Hepatocyte (in vitro differentiated cells): ENCODE measurements at regions not wholly inside any gene's neighbourhood (a gene's known extent, or its start where the extent isn't known, plus 50 kb on each side); places are given as distances from the start of the nearest gene placed in this dataset.

Experiments
- DNase-seq: peaks from one replicate; pipeline ENCODE4 v3.0.0-alpha.2; 2016; ENCODE audit warnings: low spot score
- H2AFZ ChIP-seq: fragments of 200-600 bp; sonication (generic); 2 replicates; pipeline ENCODE4 v1.6.0; 2016; ENCODE audit warnings: antibody characterized with exemption, mild to moderate bottlenecking
- H3K27ac ChIP-seq: fragments of 200-600 bp; sonication (generic); 2 replicates; pipeline ENCODE4 v1.5.1; 2016; ENCODE audit warnings: mild to moderate bottlenecking
- H3K27me3 ChIP-seq: fragments of 200-600 bp; sonication (generic); 2 replicates; pipeline ENCODE4 v1.6.1; 2016
- H3K36me3 ChIP-seq: fragments of 200-600 bp; sonication (generic); replicated peaks from 2 replicates; pipeline ENCODE4 v1.5.1; 2016; ENCODE audit warnings: low read depth; ENCODE audit not compliant: insufficient read depth
- H3K4me1 ChIP-seq: fragments of 200-600 bp; sonication (generic); 2 replicates; pipeline ENCODE4 v1.5.1; 2016; ENCODE audit warnings: mild to moderate bottlenecking, moderate library complexity; ENCODE audit not compliant: insufficient read depth
- H3K4me2 ChIP-seq: fragments of 200-600 bp; sonication (generic); 2 replicates; pipeline ENCODE4 v1.6.0; 2016
- H3K4me3 ChIP-seq: fragments of 200-600 bp; sonication (generic); 2 replicates; pipeline ENCODE4 v1.5.1; 2016; ENCODE audit warnings: mild to moderate bottlenecking
- H3K79me2 ChIP-seq: fragments of 200-600 bp; sonication (generic); 2 replicates; pipeline ENCODE4 v1.6.0; 2017; ENCODE audit warnings: mild to moderate bottlenecking
- H3K9me2 ChIP-seq: fragments of 200-600 bp; sonication (generic); replicated peaks from 2 replicates; pipeline ENCODE4 v1.6.0; 2017; ENCODE audit warnings: mild to moderate bottlenecking; ENCODE audit not compliant: insufficient read depth
- H3K9me3 ChIP-seq: fragments of 200-600 bp; sonication (generic); 2 replicates; pipeline ENCODE4 v1.5.1; 2016; ENCODE audit warnings: low read depth, mild to moderate bottlenecking
- H4K20me1 ChIP-seq: fragments of 200-600 bp; sonication (generic); 2 replicates; pipeline ENCODE4 v1.6.0; 2016; ENCODE audit warnings: mild to moderate bottlenecking; ENCODE audit not compliant: insufficient read depth, poor library complexity, severe bottlenecking
- EZH2 ChIP-seq: fragments of 200-600 bp; sonication (generic); IDR thresholded peaks from 2 replicates; pipeline ENCODE4 v1.6.1; 2016; ENCODE audit warnings: antibody characterized with exemption, mild to moderate bottlenecking, borderline replicate concordance
- EZH2phosphoT487 ChIP-seq: fragments of 200-600 bp; sonication (generic); IDR thresholded peaks from one replicate; pipeline ENCODE4 v1.6.1; 2018; ENCODE audit warnings: antibody characterized with exemption, mild to moderate bottlenecking, low read depth, moderate library complexity; ENCODE audit not compliant: unreplicated experiment, severe bottlenecking
- WGBS: methylation state at CpG from one replicate; pipeline ENCODE4 v1.1.6; 2016; ENCODE audit warnings: low lambda C conversion rate; ENCODE audit errors: missing lambda C conversion rate; 5-methylcytosine and 5-hydroxymethylcytosine counted together
- TF ChIP-seq, protein P1 (sequence below): fragments of 200-600 bp; sonication (generic); IDR thresholded peaks from 2 replicates; pipeline ENCODE4 v1.5.1; 2016; ENCODE audit warnings: antibody characterized with exemption, mild to moderate bottlenecking; ENCODE audit not compliant: poor library complexity

DNA sequence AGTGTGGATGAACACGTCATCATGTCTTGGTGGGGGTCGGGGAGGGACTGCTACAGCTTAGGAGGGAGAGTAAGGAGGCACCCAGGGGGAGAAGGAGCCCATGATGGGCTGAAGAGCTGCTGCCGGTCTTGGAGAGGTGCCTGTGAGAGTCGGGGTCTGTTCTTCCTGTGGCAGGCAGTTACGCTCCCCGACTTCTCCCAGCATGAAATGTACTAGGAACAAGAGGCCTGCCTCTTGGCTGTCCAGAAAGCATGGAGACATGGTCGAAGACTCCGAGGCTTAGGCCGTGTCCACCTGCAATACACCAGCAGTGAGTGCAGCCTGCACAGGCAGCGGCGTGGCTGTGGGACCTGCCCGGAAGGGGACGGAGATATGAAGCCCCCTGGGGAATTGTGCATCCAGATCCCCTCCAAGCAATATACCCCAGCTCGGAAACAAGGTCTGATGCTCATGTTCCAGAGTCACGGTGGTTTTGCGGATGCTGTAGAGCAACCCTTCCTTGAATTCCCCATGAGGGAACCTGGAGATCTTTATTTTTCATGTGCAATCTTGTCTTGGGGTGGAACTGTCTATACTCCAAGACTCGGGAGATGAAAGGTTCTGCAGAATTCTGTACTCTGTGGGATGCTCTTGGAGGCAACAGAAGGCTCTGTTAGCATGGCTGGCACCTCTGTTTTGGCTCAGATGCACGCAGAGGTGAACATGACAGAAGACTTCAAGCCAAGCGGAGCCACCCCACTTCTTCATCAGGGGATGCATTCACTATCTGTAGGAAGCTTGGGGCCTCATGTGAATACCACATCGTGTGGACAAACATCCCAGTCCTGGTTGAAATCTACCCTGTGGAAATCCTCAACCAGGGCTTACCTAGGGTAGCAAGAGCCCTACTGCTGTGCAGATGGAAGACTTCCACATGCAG, 374.9 kb upstream of the IRX4 start:
- Histone ChIP-seq H3K9me2 (no peaks in the 10 kb centered on the region), H3K4me2 (no peak overlapping the region), H3K9me3 (no peaks in the 10 kb centered on the region), H3K27ac (no peak overlapping the region), H3K79me2 (no peaks in the 10 kb centered on the region), H3K36me3 (no peaks in the 10 kb centered on the region), H3K4me1 (no peaks in the 10 kb centered on the region), H2AFZ (no peak overlapping the region), H4K20me1 (no peaks in the 10 kb centered on the region), H3K4me3 (no peak overlapping the region), H3K27me3 (no peaks in the 10 kb centered on the region)
- TF ChIP-seq EZH2phosphoT487 = no peak
- TF ChIP-seq EZH2 = no peak
- TF ChIP-seq, protein P1, sequence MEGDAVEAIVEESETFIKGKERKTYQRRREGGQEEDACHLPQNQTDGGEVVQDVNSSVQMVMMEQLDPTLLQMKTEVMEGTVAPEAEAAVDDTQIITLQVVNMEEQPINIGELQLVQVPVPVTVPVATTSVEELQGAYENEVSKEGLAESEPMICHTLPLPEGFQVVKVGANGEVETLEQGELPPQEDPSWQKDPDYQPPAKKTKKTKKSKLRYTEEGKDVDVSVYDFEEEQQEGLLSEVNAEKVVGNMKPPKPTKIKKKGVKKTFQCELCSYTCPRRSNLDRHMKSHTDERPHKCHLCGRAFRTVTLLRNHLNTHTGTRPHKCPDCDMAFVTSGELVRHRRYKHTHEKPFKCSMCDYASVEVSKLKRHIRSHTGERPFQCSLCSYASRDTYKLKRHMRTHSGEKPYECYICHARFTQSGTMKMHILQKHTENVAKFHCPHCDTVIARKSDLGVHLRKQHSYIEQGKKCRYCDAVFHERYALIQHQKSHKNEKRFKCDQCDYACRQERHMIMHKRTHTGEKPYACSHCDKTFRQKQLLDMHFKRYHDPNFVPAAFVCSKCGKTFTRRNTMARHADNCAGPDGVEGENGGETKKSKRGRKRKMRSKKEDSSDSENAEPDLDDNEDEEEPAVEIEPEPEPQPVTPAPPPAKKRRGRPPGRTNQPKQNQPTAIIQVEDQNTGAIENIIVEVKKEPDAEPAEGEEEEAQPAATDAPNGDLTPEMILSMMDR = no peak
- DNase-seq = no peak
- WGBS = 93% methylated on average over 20 of the region's 20 CpGs

DNA sequence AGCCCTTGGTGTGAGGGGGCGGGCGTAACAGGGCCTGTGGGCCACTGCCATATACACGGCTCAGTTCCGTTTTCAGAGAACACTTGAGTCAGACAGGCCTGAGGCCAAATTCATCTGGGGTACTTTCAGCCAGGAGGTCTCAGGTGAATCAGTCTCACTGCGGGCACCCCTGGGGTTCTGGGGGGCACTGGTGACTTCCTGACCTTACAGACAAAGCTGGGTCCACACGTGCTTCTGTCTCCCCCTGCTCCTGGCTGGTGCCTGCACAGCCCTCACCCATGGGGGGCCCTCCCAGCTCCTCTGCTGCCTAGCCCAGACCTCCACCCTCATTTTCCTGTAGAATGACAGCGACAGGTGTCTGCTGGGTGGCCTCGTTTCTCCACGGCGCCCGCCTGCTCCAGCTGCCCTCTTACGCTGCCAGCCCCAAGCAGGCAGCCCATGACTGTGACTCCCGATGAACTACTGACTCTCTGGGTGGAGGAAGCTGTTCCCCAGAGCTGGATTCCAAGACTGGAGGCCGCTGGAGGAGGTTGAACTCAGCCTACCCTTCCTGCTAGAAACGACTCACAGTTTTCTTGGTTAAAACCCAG, 374.1 kb upstream of the IRX4 start:
- DNase-seq = no peak
- H4K20me1 ChIP-seq = no peaks in the 10 kb centered on the region
- no peak overlapping the region for H3K4me3 ChIP-seq
- no peaks in the 10 kb centered on the region for H3K36me3 ChIP-seq
- H3K4me2 ChIP-seq = no peak overlapping the region
- H3K27ac ChIP-seq = no peak overlapping the region
- H3K79me2 ChIP-seq = no peaks in the 10 kb centered on the region
- no peaks in the 10 kb centered on the region for H3K27me3 ChIP-seq
- H3K9me3 ChIP-seq = no peaks in the 10 kb centered on the region
- H3K4me1 ChIP-seq = no peaks in the 10 kb centered on the region
- H3K9me2 ChIP-seq = no peaks in the 10 kb centered on the region
- TF ChIP-seq EZH2 = no peak
- no peak for TF ChIP-seq EZH2phosphoT487
- TF ChIP-seq, protein P1 = no peak
- 85% methylated on average over 15 of the region's 15 CpGs for WGBS
- H2AFZ ChIP-seq = no peak overlapping the region

DNA sequence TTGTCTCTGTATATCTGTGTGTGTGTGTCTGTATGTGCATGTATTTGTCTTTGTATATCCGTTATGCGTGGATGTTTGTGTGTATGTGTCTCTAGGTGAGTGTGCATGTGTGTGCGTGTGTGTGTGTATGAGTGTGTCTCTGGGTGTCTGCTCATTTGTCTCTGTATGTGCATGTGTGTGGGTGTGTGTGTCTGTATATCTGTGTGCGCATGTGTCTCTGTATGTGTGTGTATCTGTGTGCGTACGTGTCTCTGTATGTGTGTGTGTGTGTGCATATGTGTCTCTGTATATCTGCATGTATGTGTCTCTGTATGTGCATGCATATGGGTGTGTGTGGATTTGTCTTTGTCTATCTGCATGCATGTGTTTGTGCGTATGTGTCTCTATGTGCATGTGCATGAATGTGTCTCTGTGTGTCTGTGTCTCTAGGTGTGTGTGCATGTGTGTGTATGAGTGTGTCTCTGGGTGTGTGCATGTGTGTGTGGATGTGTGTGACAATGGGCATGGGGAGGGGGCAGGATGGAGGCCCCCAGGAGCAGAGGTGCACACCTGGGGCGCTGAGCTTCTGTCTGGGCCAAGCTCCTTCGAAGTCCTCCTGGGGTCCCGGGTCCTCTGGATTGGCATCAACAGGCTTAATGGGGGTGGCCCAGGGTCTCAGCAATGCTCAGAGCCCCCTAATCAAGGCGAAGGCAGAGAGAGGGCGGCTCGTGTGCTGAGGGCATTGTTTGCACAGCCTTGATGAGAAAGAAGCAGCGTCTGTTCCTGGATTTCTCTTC, 373.4 kb upstream of the IRX4 start:
- no peaks in the 10 kb centered on the region for H3K4me1 ChIP-seq
- no peak for TF ChIP-seq EZH2phosphoT487
- TF ChIP-seq, protein P1 = no peak
- TF ChIP-seq EZH2 = no peak
- H2AFZ ChIP-seq = no peak overlapping the region
- 92% methylated on average over 14 of the region's 14 CpGs for WGBS
- no peaks in the 10 kb centered on the region for H3K27me3 ChIP-seq
- H3K36me3 ChIP-seq = no peaks in the 10 kb centered on the region
- H3K79me2 ChIP-seq = no peaks in the 10 kb centered on the region
- H3K27ac ChIP-seq = no peak overlapping the region
- no peaks in the 10 kb centered on the region for H4K20me1 ChIP-seq
- H3K4me2 ChIP-seq = no peak overlapping the region
- no peaks in the 10 kb centered on the region for H3K9me2 ChIP-seq
- H3K9me3 ChIP-seq = no peaks in the 10 kb centered on the region
- no peak overlapping the region for H3K4me3 ChIP-seq
- no peak for DNase-seq
